Ishikawa (cell line): ENCODE measurements at regions not wholly inside any gene's neighbourhood (a gene's known extent, or its start where the extent isn't known, plus 50 kb on each side); places are given as distances from the start of the nearest gene placed in this dataset.

Experiments used
- CEBPB ChIP-seq: IDR thresholded peaks from 2 replicates; pipeline ENCODE4 v1.6.1; 2012
- MAX ChIP-seq: IDR thresholded peaks from 2 replicates; pipeline ENCODE4 v1.6.1; 2012
- RAD21 ChIP-seq: IDR thresholded peaks from 2 replicates; pipeline ENCODE4 v1.6.1; 2012; ENCODE audit warnings: low read depth
- REST ChIP-seq: IDR thresholded peaks from 2 replicates; pipeline ENCODE4 v1.6.1; 2012; ENCODE audit warnings: low read depth, mild to moderate bottlenecking
- YY1 ChIP-seq: IDR thresholded peaks from 2 replicates; pipeline ENCODE4 v1.6.1; 2012; ENCODE audit warnings: low read depth

GRCh38 chr12:91857813-91858542 lies 287.7 kb downstream of the BTG1 start:
- TF ChIP-seq YY1: no peak
- no peak for TF ChIP-seq CEBPB
- no peak for TF ChIP-seq RAD21
- TF ChIP-seq REST: no peak
- TF ChIP-seq MAX: no peak
